DND-41 (cell line): ENCODE measurements at regions not wholly inside any gene's neighbourhood (a gene's known extent, or its start where the extent isn't known, plus 50 kb on each side); places are given as distances from the start of the nearest gene placed in this dataset.
"Not testable (repeated sequence)": the region's sequence is repeated elsewhere in the genome, so short reads cannot be mapped to it uniquely, and the experiment has no call there.

ENCODE experiments used
- ATAC-seq: fragments of 200-7000 bp; cut with Tn5 transposase; 3 replicates; pipeline ENCODE4 v1.9.1; 2021; ENCODE audit warnings: low read depth; ENCODE audit not compliant: insufficient read depth
- DNase-seq: peaks from one replicate; pipeline ENCODE4 v3.0.0-alpha.2; 2020
- H2AFZ ChIP-seq: 2 replicates; pipeline ENCODE4 v1.6.0; 2012; ENCODE audit warnings: low read depth, low read length
- H3K27ac ChIP-seq: 2 replicates; pipeline ENCODE4 v1.5.1; 2012; ENCODE audit warnings: low read length, inconsistent platforms
- H3K27me3 ChIP-seq: fragments of 200-600 bp; sonication (generic); 2 replicates; pipeline ENCODE4 v1.6.0; 2012; ENCODE audit warnings: low read length, mild to moderate bottlenecking, inconsistent platforms; ENCODE audit not compliant: insufficient read depth, poor library complexity
- H3K36me3 ChIP-seq: 2 replicates; pipeline ENCODE4 v1.5.1; 2012; ENCODE audit warnings: low read length, inconsistent platforms; ENCODE audit not compliant: insufficient read depth
- H3K4me1 ChIP-seq: 2 replicates; pipeline ENCODE4 v1.5.1; 2012; ENCODE audit warnings: mild to moderate bottlenecking, low read length; ENCODE audit not compliant: insufficient read depth
- H3K4me2 ChIP-seq: 2 replicates; pipeline ENCODE4 v1.6.0; 2012; ENCODE audit warnings: mild to moderate bottlenecking, moderate library complexity, low read length, inconsistent platforms; ENCODE audit not compliant: insufficient read depth
- H3K4me3 ChIP-seq, 2 experiments: fragments of 200-600 bp in 1 of 2; shearing (Covaris generic) in 1 of 2; 2 replicates each; pipeline ENCODE4 v1.5.1; 2012 to 2016; ENCODE audit warnings: inconsistent platforms in 2 of 2, low read length in 2 of 2, mild to moderate bottlenecking in 2 of 2, low read depth in 1 of 2, moderate library complexity in 1 of 2
- H3K79me2 ChIP-seq: 2 replicates; pipeline ENCODE4 v1.6.0; 2012; ENCODE audit warnings: low read length, inconsistent platforms; ENCODE audit not compliant: insufficient read depth
- H3K9ac ChIP-seq: 2 replicates; pipeline ENCODE4 v1.6.0; 2012; ENCODE audit warnings: low read depth, mild to moderate bottlenecking, inconsistent platforms, low read length, moderate library complexity
- H3K9me3 ChIP-seq: 2 replicates; pipeline ENCODE4 v1.5.1; 2012; ENCODE audit warnings: low read length, moderate library complexity, mild to moderate bottlenecking, inconsistent platforms; ENCODE audit not compliant: insufficient read depth, severe bottlenecking
- H4K20me1 ChIP-seq: 2 replicates; pipeline ENCODE4 v1.6.0; 2012; ENCODE audit warnings: low read length; ENCODE audit not compliant: insufficient read depth
- EZH2 ChIP-seq: IDR thresholded peaks from 3 replicates; pipeline ENCODE4 v1.6.1; 2012; ENCODE audit warnings: borderline replicate concordance, low read depth, mild to moderate bottlenecking, moderate library complexity, low read length, inconsistent platforms; ENCODE audit not compliant: severe bottlenecking
- TF ChIP-seq, protein P1 (sequence below): IDR thresholded peaks from 2 replicates; pipeline ENCODE4 v1.5.1; 2012; ENCODE audit warnings: borderline replicate concordance, low read length, moderate library complexity, mild to moderate bottlenecking; ENCODE audit not compliant: poor library complexity, severe bottlenecking; ENCODE audit errors: extremely low read depth

DNA sequence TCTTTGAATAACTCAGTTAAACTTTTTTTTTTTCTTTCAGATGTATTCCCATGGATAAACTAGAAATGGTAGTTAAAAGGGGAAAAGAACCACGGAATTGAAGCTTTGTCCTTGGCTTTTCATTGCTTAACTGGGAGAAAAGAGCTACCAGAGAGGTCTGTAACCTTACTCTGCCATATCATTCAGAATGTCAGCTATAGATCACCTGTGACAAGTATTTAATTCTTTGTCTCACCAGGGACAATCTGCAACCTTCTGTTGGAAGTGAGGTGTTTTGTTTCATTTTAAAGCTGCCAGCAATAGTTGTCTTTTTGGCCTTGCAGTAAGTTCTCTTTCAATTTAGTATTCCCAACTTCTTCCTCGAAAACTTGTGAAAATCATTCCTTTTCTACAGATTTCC is 618.4 kb downstream of the FRK start:
- no peak for DNase-seq
- Histone ChIP-seq H3K9ac (no peak overlapping the region), H3K79me2 (no peaks in the 10 kb centered on the region), H3K9me3 (no peaks in the 10 kb centered on the region), H4K20me1 (no peaks in the 10 kb centered on the region), H3K4me3 (no peak overlapping the region), H3K27ac (no peak overlapping the region), H3K36me3 (no peaks in the 10 kb centered on the region), H3K4me2 (no peak overlapping the region), H3K4me1 (no peaks in the 10 kb centered on the region), H3K27me3 (no peaks in the 10 kb centered on the region), H2AFZ (no peak overlapping the region)
- no peak for ATAC-seq
- TF ChIP-seq EZH2, result no peak
- TF ChIP-seq, protein P1, sequence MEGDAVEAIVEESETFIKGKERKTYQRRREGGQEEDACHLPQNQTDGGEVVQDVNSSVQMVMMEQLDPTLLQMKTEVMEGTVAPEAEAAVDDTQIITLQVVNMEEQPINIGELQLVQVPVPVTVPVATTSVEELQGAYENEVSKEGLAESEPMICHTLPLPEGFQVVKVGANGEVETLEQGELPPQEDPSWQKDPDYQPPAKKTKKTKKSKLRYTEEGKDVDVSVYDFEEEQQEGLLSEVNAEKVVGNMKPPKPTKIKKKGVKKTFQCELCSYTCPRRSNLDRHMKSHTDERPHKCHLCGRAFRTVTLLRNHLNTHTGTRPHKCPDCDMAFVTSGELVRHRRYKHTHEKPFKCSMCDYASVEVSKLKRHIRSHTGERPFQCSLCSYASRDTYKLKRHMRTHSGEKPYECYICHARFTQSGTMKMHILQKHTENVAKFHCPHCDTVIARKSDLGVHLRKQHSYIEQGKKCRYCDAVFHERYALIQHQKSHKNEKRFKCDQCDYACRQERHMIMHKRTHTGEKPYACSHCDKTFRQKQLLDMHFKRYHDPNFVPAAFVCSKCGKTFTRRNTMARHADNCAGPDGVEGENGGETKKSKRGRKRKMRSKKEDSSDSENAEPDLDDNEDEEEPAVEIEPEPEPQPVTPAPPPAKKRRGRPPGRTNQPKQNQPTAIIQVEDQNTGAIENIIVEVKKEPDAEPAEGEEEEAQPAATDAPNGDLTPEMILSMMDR, result no peak

DNA sequence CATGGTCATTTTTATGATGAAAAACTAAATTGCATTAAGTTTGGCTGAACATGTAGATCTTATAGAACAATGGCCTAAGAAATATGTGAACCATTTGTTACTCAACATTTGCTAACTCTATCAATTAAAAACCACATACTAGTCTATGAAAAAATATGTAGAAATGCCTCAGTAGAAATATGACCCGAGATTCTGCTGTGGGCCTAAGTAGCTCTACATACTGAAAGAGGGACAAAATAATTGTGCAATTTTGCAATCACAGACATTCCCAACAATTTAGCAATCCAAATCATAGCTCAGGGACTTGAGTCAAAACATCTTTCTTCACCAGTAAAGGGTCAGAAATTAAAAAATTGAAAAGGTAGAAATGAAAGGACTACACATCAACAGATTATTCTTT is 619.0 kb downstream of the FRK start:
- Histone ChIP-seq H4K20me1 (no peaks in the 10 kb centered on the region), H3K79me2 (no peaks in the 10 kb centered on the region), H2AFZ (no peak overlapping the region), H3K27ac (no peak overlapping the region), H3K4me2 (no peak overlapping the region), H3K27me3 (no peaks in the 10 kb centered on the region), H3K4me1 (no peaks in the 10 kb centered on the region), H3K9me3 (no peaks in the 10 kb centered on the region), H3K4me3 (no peak overlapping the region), H3K36me3 (no peaks in the 10 kb centered on the region), H3K9ac (no peak overlapping the region)
- no peak for DNase-seq
- no peak for TF ChIP-seq EZH2
- TF ChIP-seq, protein P1, result no peak
- no peak for ATAC-seq

DNA sequence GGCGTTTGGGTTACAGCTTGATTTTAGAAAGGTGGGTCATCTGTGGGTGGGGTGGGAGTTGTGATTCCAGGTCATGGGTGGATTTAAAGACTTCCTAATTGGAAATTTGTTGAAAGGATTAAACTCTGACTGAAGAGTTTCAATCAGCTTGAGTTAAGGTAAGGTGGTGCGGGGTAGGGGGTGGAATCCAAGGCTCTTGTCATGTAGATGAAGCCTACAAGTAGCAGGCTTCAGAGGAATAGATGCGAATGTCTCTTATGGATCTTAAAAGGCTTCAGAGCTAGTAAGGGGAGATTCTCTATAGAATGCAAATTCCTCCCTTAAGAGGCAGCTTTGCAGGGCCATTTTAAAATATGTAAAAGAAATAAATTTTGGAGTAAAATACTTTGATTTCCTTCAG is 645.3 kb downstream of the FRK start:
- TF ChIP-seq, protein P1, result no peak
- TF ChIP-seq EZH2, result no peak
- DNase-seq, result no peak

GRCh38 chr6:115414916-115415315 is 645.8 kb downstream of the FRK start:
- H3K9me3 ChIP-seq, H4K20me1 ChIP-seq, H3K36me3 ChIP-seq, ATAC-seq, H3K4me1 ChIP-seq, H2AFZ ChIP-seq, H3K4me2 ChIP-seq, H3K9ac ChIP-seq, H3K27me3 ChIP-seq, H3K79me2 ChIP-seq, H3K4me3 ChIP-seq, H3K27ac ChIP-seq, DNase-seq: not testable (repeated sequence)

More for the DNA sequence above, 645.3 kb downstream of the FRK start:
- Histone ChIP-seq H3K36me3 (no peaks in the 10 kb centered on the region), H3K79me2 (no peaks in the 10 kb centered on the region), H3K4me3 (no peak overlapping the region), H3K4me1 (no peaks in the 10 kb centered on the region), H2AFZ (no peak overlapping the region), H3K9ac (no peak overlapping the region), H3K9me3 (no peaks in the 10 kb centered on the region), H3K4me2 (no peak overlapping the region), H3K27me3 (no peaks in the 10 kb centered on the region), H3K27ac (no peak overlapping the region), H4K20me1 (no peaks in the 10 kb centered on the region)
- ATAC-seq, result no peak
